Suprapubic skin (tissue), 4 donors: ENCODE measurements at regions not wholly inside any gene's neighbourhood (a gene's known extent, or its start where the extent isn't known, plus 50 kb on each side); places are given as distances from the start of the nearest gene placed in this dataset.

ENCODE experiments used
- POLR2A ChIP-seq, 2 donors: fragments of 450-650 bp; IDR thresholded peaks; one replicate each; pipeline ENCODE4 v1.6.1; 2017; ENCODE audit warnings: antibody characterized with exemption in 2 of 2, mild to moderate bottlenecking in 2 of 2, moderate library complexity in 2 of 2
- POLR2AphosphoS5 ChIP-seq, 3 donors: sonication (generic); formaldehyde crosslinking; IDR thresholded peaks; one replicate each; pipeline ENCODE4 v1.6.1; 2017; ENCODE audit warnings: antibody characterized with exemption in 3 of 3
- TF ChIP-seq, protein P1 (sequence below), 2 donors: fragments of 200-600 bp in 1 of 2; fragments of 450-650 bp in 1 of 2; sonication (generic) in 1 of 2; IDR thresholded peaks; one replicate each; pipeline ENCODE4 v1.5.1; 2016 to 2019; ENCODE audit warnings: antibody characterized with exemption in 2 of 2, mild to moderate bottlenecking in 1 of 2, moderate library complexity in 1 of 2

DNA sequence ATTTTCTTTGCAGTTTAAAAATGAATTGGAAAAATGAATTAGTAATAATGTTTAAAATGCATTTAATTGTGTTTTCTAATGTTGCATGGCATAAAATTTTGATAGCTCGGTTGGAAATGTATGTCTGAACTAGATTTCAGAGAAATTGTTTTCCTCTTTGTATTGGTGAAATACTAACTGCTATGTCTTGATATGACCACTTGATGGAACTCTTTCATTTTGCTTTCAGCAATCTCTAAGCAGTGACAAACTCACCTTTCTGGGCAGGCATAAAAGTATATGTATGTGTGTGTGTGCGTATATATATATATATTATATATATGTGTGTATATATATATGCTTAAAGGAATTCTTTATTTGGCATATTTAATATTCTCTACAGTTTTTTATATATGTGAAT lies 239.3 kb upstream of the ZNF717 start:
- TF ChIP-seq, protein P1, sequence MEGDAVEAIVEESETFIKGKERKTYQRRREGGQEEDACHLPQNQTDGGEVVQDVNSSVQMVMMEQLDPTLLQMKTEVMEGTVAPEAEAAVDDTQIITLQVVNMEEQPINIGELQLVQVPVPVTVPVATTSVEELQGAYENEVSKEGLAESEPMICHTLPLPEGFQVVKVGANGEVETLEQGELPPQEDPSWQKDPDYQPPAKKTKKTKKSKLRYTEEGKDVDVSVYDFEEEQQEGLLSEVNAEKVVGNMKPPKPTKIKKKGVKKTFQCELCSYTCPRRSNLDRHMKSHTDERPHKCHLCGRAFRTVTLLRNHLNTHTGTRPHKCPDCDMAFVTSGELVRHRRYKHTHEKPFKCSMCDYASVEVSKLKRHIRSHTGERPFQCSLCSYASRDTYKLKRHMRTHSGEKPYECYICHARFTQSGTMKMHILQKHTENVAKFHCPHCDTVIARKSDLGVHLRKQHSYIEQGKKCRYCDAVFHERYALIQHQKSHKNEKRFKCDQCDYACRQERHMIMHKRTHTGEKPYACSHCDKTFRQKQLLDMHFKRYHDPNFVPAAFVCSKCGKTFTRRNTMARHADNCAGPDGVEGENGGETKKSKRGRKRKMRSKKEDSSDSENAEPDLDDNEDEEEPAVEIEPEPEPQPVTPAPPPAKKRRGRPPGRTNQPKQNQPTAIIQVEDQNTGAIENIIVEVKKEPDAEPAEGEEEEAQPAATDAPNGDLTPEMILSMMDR (IDR thresholded peaks at IDR 0.05), result peak in 1 of 2 donors; percentile 32
- TF ChIP-seq POLR2AphosphoS5 (IDR thresholded peaks at IDR 0.05), result no peak
- TF ChIP-seq POLR2A (IDR thresholded peaks at IDR 0.05), result no peak
